ENCODE measurements at regions not wholly inside any gene's neighbourhood (a gene's known extent, or its start where the extent isn't known, plus 50 kb on each side); places are given as distances from the start of the nearest gene placed in this dataset.
"Not testable (repeated sequence)": the region's sequence is repeated elsewhere in the genome, so short reads cannot be mapped to it uniquely, and the experiment has no call there.

- not testable (repeated sequence) for DNase-seq
Measured at GRCh38 chr4:32939222-32939621, 2219.1 kb downstream of the PCDH7 start.

- DNase-seq = no peak
Measured at GRCh38 chr4:32950866-32951265, 2230.7 kb downstream of the PCDH7 start.

GRCh38 chr4:32958586-32958985 lies 2238.4 kb downstream of the PCDH7 start:
- no peak for DNase-seq

GRCh38 chr4:32962100-32962499 lies 2241.9 kb downstream of the PCDH7 start:
- DNase-seq = no peak

GRCh38 chr4:32985256-32985655 lies 2265.1 kb downstream of the PCDH7 start:
- no peak for DNase-seq

GRCh38 chr4:32986236-32986635 lies 2266.1 kb downstream of the PCDH7 start:
- DNase-seq = no peak

- no peak for DNase-seq
Measured at GRCh38 chr4:32987111-32987510, 2266.9 kb downstream of the PCDH7 start.

- no peak for DNase-seq
Measured at GRCh38 chr4:32988165-32988811, 2268.1 kb downstream of the PCDH7 start.

GRCh38 chr4:32991663-32992062 lies 2271.5 kb downstream of the PCDH7 start:
- no peak for DNase-seq

GRCh38 chr4:32994981-32995881 lies 2275.1 kb downstream of the PCDH7 start:
- DNase-seq = no peak

GRCh38 chr4:33013282-33013681 lies 2293.1 kb downstream of the PCDH7 start:
- no peak for DNase-seq

- DNase-seq = no peak
Measured at GRCh38 chr4:33025236-33025635, 2305.1 kb downstream of the PCDH7 start.

- DNase-seq = no peak
Measured at GRCh38 chr4:33029976-33030375, 2309.8 kb downstream of the PCDH7 start.

GRCh38 chr4:33031328-33031727 lies 2311.2 kb downstream of the PCDH7 start:
- no peak for DNase-seq

GRCh38 chr4:33037464-33037863 lies 2317.3 kb downstream of the PCDH7 start:
- DNase-seq = no peak

- no peak for DNase-seq
Measured at GRCh38 chr4:33045334-33045733, 2325.2 kb downstream of the PCDH7 start.

- no peak for DNase-seq
Measured at GRCh38 chr4:33052241-33052640, 2332.1 kb downstream of the PCDH7 start.

- DNase-seq = no peak
Measured at GRCh38 chr4:33054161-33054560, 2334.0 kb downstream of the PCDH7 start.

GRCh38 chr4:33054656-33055196 lies 2334.6 kb downstream of the PCDH7 start:
- no peak for DNase-seq

GRCh38 chr4:33057736-33058135 lies 2337.6 kb downstream of the PCDH7 start:
- DNase-seq = no peak

GRCh38 chr4:33058998-33059397 lies 2338.8 kb downstream of the PCDH7 start:
- DNase-seq = no peak

GRCh38 chr4:33060674-33061542 lies 2340.7 kb downstream of the PCDH7 start:
- DNase-seq = no peak

GRCh38 chr4:33061727-33062126 lies 2341.6 kb downstream of the PCDH7 start:
- DNase-seq = no peak
